ENCODE measurements at regions not wholly inside any gene's neighbourhood (a gene's known extent, or its start where the extent isn't known, plus 50 kb on each side); places are given as distances from the start of the nearest gene placed in this dataset.

DNA sequence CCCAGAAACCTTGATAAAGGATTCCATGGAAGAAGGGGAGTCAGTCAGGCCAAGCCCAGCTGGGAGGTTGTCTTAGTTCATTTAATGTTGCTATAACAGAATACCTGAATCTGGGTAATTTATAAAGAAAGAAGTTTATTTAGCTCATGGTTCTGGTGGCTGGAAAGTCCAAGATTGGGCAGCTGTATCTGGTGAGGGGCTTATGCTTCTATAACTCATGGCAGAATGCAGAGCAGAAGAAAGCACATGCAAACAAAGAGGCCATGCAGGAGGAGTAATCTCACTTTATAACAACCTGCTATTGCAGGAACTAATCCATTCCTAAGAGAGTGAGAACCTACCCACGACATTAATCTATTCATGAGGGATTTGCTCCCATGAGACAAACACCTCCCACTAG lies 54.2 kb upstream of the ANKRD1 start:
- DNase-seq (ENCODE audit: extremely low read depth, low read depth, low spot score), result no peak

DNA sequence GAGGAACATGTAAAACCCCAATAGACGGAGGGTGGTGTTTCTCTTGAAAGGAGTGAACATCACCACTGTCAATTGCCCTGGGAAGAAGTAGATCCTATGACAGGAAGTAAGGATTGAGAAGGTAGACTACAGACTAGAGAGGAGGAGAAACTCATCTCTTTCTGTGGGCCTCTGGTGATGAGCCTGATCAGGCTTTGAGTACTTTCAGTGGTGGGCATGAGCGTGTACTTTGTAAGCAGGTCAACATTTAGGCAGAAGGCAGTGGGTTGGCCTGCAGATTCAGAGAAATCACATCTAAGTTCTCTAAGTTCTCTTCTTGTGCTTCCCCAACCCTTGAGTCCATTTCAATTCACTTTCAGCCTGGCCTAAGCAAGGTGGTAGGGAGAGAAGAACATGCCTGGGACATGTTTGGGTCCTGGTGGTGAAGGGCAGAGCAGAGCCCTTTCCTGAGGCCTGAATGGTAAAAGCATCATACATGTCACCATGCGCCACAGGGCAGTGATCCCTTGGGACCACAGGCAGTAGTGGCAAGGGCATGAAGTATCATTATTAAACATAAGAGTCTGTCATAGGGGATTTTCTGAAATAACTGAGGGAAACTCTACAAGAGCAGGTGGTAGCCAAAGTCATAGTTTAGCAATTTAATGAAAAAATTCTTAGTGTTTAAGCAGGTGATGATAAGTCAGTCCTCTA lies 56.4 kb upstream of the ANKRD1 start:
- no peak for DNase-seq (ENCODE audit: extremely low read depth, low read depth, low spot score)

DNA sequence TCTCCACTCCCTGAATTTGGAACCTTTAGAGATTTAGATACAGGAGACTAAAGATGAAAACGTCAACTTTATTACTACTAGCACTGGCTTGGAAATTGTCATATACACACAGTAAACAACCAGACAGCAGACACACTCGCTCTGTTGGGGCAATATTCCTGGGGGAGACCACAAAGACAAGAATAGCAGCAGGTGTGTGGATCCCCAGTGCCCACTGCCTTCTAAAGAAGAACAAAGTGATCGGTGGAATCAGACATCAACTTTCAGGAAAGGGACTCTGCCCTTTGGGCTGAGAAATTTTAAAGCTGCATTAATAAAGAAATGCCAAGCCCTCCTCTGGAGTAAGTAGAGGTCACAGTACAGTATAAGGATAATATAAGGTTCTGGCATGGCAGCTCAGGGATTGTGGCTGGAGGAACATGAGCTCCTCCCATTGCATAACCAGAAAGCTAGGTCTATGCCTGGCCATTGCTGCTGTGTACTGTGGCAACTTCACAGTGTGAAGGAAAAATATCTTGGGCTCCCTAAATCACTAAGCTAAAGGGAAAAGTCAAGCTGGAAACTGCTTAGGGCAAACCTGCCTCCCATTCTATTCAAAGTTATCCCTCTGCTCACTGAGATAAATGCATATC lies 57.1 kb upstream of the ANKRD1 start:
- no peak for DNase-seq (ENCODE audit: extremely low read depth, low read depth, low spot score)

DNA sequence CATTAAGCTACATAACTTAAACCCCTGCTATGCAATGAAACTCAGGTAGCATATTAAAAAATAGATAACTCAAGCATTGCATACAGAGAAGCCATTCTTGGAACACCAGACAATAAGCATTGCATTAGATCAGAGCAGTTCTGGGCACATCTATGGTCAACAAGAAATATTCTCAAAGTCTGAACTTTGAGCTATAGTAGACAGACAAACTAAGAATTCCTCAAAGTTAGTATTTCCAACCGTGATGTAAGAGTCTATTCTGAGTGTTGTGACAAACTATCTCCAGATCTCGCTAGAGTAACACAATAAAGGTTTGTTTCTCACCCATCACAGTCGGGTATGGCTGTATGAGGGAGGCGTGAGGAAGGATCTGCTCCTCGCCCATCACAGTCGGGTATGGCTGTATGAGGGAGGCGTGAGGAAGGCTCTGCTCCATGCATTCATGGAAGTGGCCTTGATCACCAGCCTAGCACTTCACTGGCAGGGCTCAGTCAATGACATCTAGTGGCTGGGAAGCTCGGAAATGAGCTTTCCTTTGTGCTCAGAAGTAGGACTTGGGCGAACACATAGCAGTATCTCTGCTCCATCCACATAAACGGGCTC lies 61.6 kb upstream of the ANKRD1 start:
- DNase-seq (ENCODE audit: extremely low read depth, low read depth, low spot score), result no peak

DNA sequence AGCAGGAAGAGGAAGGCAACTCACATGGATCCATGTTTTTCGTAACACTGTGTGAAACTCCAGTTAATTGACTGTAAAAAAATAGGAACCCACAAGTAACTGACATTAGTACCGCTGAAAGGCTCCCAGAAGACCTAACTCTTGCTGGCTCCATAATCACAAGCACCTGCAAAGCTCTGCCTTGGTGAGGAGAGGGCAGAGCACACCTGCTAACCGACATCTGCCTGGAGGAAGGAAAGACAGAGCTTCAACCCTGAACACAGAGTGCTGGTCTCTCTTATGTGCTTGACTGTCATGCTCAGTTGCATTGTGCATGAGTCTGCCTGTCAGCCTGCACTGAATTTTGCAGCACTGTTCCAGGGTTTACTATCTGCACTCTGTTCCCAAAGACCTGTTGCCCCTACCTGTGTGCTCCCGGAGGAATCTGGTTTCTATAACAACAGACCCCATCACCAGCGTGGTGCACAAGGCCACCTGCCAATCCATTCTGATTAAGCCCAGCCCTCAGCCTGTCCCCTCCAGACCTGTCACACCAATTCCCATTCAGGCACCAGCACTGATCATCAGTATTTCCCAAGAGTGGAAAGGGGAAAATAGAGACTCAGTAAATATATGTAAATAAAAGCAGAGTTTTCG lies 63.1 kb upstream of the ANKRD1 start:
- DNase-seq (ENCODE audit: extremely low read depth, low read depth, low spot score), result no peak

DNA sequence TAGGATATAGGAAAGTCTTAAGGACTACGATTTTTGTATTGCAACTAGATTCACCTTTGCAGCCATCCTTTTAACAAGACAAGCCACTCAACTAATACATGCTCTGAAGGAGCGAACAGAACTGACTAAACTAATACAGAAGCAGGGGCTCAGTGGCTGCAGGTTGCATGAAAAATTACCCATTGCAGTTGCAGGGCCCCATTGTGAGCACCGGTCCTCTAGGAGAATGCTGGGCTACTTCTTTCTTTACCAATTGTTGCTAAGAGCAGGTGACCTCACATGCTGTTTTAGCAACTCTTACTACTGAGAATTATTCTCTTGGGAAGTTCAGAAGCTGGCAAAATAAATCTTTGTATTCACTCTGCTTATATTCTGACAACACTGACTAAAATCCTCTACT lies 64.0 kb upstream of the ANKRD1 start:
- DNase-seq (ENCODE audit: extremely low read depth, low read depth, low spot score), result no peak

DNA sequence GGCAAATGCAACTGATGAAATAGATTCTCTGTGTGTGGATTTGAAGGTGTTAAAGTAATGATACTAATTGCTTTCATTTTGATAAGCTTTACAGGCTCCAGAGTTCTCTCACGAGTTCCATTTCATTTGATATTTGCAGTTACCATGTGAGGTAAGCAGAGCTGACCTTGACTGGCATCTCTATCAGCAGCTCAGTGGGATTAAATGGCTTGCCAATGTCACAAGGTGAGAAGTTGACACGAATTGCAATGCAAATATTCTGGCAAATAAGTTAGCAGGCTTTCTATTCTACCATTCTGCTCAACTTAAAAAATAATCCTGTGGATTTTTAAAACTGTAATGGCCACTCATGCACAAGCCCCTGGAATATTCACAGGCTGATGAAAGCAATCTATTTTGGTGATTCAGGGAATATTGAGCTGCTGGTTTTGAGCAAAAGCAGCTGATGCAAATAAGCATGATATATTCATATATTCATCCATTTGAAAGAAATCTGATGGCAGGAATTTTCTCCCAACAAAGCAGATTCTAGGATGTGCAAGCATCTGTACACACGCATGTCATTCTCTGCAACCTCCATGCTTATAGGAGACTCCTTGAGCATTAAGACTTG lies 64.5 kb upstream of the ANKRD1 start:
- no peak for DNase-seq (ENCODE audit: extremely low read depth, low read depth, low spot score)

DNA sequence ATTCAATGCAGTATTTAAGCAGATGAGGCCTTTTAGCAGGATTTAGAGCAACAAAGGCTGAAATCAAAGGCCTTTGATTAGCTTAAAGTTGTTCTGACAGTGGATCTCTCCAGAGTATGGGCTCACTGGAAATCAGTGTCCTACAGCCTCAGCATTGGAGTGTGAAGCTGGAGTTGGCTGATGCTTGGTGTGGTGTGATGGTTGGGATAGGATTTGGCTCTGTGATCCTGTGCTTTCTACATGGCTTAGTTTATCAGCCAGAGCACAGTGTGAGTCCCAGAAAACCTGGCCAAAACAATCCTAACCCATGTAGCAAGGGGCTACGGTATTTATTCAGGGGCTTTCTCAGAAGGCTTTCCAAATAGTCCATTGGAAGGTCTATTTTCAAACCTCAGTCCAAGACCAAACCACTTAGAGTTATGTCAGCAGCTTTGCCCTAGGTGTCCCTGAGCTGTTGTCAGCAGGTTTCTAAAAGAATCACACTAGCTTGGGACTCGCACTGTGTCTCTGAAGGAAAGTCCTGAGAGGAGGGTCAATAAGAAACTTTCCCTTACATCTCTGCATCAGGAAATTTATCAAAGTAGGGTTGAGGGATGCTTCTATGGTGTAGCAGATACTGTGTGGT lies 65.4 kb upstream of the ANKRD1 start:
- no peak for DNase-seq (ENCODE audit: extremely low read depth, low read depth, low spot score)

DNA sequence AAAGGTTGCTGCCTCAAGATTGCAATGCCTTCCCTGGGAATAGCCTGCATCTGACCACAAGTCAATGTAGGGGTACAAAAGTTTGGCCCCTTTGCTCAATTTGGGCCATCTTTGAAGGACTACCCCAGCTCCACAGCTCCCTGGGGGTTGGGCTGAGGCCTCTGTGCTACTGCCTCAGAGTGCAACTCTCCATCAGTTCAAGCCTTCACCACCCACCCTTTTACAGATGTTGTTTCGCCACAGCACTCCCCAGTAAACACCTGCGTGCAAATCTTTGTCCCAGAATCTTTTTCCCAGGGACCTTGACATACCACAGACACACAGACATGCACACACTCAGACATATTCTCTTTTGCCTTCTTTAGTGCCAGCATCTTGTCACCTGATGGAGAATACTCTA lies 66.0 kb upstream of the ANKRD1 start:
- no peak for DNase-seq (ENCODE audit: extremely low read depth, low read depth, low spot score)

DNA sequence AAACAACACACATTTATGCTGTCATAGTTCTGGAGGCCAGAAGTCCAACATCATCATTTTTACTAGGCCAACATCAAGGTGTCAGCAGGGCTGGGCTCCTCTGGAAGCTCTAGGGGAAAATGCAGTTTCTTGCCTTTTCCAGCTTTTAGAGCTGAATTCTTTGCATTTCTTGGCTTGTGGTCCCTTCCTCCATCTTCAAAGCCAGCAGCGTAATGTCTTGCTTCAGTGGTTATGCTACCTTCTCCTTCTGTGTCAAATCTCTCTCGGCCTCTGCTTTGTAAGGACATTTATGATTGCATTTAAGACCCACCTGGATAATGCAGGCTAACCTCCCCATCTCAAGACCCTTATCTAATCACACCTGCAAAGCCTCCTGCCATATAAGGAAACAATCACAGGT lies 66.5 kb upstream of the ANKRD1 start:
- DNase-seq (ENCODE audit: extremely low read depth, low read depth, low spot score), result no peak

DNA sequence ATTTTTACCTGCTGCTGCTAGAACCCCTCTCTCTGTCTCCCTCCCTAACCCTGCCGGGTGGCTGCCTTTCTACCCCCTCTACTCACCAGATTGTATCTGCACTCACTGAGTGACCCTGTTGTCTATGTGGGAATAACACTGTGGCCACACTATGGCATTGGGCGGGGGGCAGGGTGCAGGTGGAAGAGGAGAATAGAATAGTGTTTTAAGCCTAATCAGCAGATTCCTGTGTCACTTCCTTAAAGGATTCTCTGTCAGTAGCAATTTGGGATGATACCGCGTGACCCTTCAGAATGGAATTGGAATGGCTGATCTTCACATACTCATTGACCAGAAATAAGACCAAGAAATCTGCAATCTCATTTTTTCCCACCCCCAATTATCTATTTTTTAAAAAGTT lies 67.1 kb upstream of the ANKRD1 start:
- DNase-seq (ENCODE audit: extremely low read depth, low read depth, low spot score), result no peak

DNA sequence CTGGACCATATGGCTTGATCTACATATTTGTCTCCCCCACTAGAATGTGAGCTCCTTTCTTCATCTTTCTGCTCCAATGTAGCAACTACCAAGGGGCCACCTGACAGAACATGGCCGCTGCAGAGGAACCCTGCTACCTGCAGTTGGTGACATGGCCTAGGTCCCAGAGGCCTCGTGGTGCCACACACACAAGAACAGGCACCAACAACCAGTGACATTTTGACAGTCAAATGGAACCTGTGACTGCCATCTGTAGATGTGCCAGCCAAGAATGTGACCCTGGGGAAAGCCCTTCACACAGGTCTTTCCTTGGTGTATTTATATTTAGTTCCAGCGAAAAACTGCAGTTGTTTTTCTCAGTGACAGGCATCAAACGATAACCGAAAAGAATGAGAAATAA lies 67.9 kb upstream of the ANKRD1 start:
- no peak for DNase-seq (ENCODE audit: extremely low read depth, low read depth, low spot score)

DNA sequence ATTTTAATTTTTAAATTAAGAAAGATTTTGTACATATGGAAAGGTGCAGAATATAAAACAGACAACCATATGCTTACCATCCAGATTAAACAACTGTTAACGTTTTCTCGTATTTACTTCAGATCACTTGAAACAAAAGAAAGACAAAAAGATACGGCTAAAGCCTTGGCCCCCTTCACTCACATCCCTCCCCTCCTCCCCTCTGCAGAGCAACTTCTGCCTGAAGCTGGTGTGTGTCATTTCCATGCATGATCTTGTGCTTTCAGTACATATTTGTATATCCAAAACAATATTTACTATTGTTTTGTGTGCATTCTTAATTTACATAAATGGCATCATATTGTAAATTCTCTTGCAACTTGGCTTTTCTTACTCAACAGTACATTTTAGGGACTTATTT lies 68.5 kb upstream of the ANKRD1 start:
- DNase-seq (ENCODE audit: extremely low read depth, low read depth, low spot score), result no peak

DNA sequence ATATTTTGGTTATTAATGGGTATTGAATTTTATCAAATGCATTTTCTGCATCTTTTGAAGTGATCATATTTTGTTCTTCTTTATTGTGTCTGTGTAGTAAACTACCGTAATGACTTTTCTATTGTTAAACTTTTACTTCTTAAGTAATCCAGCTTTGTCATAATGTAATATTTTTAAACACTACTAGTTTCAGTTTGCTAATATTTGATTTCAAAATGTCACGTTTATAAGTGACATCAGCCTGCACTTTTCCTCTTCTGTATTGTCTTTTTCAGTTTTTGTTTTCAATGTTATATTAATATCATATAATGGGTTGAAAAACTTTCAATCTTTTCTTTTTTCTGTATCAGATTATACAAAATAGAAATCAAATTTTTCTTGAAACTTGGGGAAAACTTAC lies 71.6 kb upstream of the ANKRD1 start:
- no peak for DNase-seq (ENCODE audit: extremely low read depth, low read depth, low spot score)

DNA sequence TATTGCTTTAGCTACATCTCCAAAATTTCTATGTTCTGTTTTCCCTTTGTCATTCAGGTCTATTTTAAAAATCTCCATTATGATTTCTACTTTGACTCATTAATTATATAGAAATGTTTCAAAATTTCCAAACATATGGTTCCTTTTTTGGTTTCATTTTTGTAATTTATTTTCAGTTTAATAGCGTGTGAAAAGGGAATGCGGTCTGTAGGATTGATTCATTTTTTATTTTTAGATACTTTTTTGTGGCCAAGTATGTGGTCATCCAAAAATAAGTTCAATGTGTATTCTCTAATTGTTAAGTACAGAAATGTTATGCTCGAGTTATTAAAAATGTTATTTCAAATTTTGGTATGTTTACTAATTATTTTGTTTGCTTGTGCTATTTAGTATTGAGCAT lies 72.5 kb upstream of the ANKRD1 start:
- no peak for DNase-seq (ENCODE audit: extremely low read depth, low read depth, low spot score)

DNA sequence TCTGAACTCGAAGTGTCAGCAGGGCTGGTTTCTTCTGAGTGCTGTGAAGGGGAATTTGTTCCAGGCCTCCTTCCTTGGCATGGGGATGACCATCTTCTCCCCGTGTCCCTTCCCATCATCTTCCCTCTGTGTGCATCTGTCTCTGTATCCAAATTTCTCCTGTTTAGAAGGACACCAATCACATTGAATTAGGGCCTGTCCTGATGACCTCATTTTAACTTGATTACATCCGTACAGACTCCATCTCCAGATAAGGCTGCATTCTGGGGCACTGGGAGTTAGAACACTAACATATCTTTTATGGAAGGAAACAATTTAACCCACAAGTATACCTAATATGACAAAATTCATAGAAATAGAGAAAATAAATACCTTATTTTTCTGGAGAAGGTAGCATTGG lies 76.8 kb upstream of the ANKRD1 start:
- DNase-seq (ENCODE audit: extremely low read depth, low read depth, low spot score), result no peak

DNA sequence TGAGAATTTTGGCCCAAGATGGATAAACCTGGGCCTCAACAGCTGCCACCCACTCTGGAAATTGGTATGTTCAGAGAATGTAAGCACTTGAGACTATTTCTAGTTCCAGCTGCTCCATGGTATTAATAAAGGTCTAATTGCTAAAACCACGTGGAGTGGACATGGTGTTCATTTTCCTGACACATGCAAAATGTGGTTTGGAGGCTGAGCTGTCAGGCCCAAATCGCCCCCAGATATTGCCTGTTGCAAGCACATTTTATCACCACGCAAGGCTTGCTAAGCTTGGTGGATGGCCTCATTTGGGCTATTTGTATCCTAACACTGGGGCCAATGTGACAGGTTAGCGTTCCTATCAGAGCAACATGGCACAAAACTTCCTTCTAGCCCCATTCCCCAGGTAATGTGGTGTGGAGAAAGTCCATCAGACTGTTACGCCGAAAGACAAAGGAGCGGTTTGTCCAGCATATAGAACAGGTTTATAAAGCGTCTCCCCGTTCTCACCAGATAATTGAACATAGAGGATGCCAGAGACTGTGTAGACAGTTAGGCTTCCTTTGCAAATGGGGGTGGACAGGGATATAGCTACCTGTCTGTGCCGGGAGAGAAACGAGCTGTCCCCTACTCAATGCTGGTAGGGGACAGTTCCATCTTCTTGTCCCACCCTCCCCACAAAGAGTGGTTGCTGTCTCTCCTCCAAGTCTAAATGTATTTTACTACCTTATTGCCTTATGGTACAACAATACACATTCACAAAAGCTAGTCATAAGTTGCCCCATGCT lies 78.0 kb upstream of the ANKRD1 start:
- no peak for DNase-seq (ENCODE audit: extremely low read depth, low read depth, low spot score)

DNA sequence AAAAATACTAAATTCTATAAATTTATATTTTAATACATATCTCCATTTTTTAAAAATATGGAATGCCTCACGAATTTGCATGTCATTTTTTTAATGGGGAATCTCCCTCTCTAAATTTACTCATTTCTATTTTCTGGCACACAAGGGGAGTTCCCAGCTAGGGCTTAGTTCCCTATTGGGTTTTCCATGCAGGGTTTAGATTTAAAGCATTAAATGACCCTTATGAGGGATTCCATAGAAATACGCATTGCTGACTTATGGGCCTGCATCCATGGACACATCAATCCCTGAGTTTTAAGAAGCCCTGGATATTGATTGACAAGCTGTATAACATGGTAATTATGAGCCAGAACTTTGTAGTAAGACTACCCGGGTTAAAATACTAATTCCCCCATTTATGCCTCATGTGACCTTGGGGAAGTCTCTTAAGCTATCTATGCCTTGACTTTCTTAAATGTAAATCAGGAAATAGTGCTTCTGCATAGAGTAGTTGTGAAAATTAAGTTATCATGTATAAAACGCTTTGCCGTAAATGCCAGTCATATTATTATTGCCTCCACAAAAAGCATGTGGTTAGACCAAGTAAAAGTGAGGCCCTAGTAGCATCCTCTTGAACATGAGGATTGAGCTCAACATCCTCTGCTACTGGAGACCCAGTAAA lies 78.8 kb upstream of the ANKRD1 start:
- no peak for DNase-seq (ENCODE audit: extremely low read depth, low read depth, low spot score)

DNA sequence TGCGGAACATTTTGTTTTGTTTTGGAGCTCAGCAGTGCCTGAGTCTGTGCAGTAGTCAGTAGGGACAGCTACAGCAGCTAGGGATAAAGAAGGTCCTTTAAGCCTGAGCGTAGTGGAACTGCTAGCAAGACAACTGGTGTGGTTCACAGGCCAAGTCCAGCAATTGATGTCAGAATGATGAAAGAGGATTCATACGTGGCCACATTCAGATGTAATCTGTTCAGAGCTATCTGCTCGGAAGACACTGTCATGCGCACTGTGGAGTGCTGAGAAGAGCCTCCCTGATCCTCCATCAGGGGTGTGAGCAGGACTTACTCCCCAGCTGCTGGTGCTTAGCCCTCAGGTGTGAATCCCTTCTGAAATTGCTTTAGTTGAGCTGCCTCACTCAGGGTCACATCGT lies 79.6 kb upstream of the ANKRD1 start:
- no peak for DNase-seq (ENCODE audit: extremely low read depth, low read depth, low spot score)

DNA sequence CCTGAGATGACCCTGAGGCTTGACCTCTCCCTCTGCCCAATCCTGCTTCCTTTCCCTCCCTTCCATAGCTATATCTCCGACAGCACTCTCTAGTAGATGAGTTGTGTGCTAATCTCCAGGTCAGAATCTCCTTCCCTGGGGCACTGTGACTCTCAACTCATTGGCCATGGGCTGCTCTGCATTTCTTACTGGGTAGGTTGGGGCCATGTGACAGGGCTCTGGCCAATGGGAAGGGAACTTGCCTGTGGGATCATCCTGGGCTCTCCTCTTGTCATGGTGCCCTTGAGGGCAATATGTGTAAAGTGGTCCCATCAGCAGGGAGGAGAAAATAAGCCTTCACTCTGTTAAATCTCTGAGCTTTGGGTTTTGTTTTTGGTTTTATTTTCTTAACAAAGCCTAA lies 80.1 kb upstream of the ANKRD1 start:
- DNase-seq (ENCODE audit: extremely low read depth, low read depth, low spot score), result no peak

Measured in glomerular endothelial cell (primary cell).